NCI-H2171 treated with DMSO at 0.1 percent for 48 hours (cell line): ENCODE measurements at regions not wholly inside any gene's neighbourhood (a gene's known extent, or its start where the extent isn't known, plus 50 kb on each side); places are given as distances from the start of the nearest gene placed in this dataset.
"Not testable (repeated sequence)": the region's sequence is repeated elsewhere in the genome, so short reads cannot be mapped to it uniquely, and the experiment has no call there.

Experiments used
- DNase-seq: peaks from one replicate; lab custom pipeline; 2025; lab: John Stamatoyannopoulos, UW

GRCh38 chr15:22665711-22666110 lies 120.7 kb upstream of the NIPA1 start:
- DNase-seq: not testable (repeated sequence)

DNA sequence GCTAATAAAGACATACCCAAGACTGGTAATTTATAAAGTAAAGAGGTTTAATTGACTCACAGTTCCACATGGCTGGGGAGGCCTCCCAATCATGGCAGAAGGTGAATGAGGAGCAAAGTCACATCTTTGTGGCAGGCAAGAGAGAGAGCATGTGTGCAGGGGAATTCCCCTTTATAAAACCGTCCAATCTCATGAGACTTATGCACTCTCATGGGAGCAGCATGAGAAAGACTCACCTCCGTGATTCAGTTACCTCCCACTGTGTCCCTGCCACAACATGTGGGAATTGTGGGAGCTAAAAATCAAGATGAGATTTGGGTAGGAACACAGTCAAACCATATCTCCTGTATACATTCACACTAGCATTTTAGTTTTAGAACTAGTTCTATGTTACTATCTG lies 101.7 kb upstream of the NIPA1 start:
- DNase-seq: not testable (repeated sequence)

- DNase-seq: not testable (repeated sequence)
Observed at GRCh38 chr15:22699881-22700280, 86.6 kb upstream of the NIPA1 start.

- not testable (repeated sequence) for DNase-seq
Observed at GRCh38 chr15:22710831-22711341, 75.6 kb upstream of the NIPA1 start.

DNA sequence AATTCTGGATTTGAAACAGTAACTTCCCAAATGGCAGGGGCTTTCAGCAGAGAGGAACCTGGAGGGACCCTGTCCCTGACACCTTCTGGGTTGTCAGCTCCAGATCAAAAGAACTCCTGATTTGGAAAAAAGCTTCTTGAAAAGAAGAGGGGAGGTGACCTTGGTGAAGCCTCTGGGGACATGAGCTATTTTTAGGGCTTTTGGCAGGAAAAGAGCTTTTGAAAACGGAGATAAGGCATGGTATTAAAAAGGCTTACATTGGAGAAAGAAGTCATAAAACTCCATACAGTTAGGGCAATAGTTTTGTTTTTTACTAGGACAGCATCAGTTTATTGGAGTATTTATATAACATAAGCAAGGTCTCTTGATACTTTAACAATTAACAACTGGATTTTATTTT lies 72.5 kb upstream of the NIPA1 start:
- not testable (repeated sequence) for DNase-seq

GRCh38 chr15:22714358-22715132 lies 71.9 kb upstream of the NIPA1 start:
- DNase-seq: not testable (repeated sequence)

DNA sequence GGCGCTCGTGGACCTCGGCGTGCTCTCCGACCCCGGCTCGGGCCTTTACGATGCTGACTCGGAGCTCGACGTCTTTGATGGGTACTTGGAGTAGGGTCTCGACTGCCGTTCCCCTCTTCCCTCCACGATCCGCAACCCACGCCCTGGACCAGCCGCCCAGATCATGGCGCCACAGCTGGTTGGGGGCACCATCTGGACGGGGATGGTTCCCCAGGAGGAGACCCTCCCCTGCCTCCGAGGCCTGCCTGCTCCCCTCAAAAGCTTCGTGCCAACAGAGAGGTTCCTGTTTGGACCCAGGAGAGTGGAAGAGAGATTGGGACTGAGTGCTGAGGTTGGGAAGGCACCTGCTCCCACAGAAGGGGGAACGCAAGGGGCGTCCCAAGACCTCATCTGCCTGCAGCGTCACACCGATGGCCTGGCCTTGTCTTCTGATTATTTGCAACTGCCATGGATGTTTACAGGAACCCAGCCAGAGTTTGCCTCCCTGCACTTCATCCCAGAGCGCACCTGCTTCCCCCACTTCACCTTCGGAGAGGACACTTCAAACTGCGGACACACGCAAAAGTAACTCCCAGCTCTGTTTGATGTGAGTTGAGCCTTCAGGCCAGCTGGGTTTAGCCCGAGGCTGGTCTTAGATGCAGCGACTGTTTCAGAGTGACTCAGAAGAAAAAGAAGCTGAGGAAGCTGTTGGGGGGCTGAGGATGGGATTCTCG lies 71.2 kb upstream of the NIPA1 start:
- not testable (repeated sequence) for DNase-seq

- DNase-seq: not testable (repeated sequence)
Observed at GRCh38 chr15:22719980-22720379, 66.5 kb upstream of the NIPA1 start.

DNA sequence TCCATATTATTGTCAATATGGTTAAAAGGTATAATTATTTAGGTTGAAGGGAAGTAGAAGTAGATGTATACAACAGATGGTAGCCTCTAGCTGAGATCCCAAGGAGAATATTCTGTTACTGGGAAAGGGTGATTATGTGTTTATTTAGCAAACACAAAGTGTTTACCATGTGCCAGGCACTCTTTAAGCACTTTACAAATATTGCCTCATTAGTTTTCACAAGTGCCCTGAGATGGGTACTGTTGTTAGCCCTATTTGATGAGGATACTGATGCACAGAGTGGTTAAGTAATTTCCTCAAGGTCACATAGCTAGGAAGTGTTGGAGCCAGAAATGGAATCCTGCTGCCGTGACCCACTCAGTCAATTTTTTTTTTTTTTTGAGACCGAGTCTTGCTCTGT lies 60.3 kb upstream of the NIPA1 start:
- DNase-seq: peak; percentile 32

DNA sequence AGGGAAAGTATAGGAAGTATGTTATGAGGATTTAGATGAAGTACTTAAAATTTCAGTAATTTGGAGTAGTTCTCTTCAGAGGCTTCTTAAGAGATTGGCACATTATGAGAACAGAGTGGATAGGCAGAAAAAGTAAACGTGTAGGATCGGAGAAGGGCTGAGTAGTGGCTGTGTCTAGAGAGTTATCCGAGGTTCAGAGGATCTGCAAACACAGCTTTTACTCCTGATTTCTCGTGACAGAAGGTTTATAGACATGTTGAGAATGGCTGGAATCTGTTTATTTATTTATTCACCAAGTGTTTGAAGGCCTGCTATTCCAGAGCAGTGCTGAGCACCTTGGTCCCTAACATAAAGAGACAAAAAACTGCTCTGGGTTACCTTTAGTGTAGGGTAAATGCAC lies 51.4 kb upstream of the NIPA1 start:
- not testable (repeated sequence) for DNase-seq

DNA sequence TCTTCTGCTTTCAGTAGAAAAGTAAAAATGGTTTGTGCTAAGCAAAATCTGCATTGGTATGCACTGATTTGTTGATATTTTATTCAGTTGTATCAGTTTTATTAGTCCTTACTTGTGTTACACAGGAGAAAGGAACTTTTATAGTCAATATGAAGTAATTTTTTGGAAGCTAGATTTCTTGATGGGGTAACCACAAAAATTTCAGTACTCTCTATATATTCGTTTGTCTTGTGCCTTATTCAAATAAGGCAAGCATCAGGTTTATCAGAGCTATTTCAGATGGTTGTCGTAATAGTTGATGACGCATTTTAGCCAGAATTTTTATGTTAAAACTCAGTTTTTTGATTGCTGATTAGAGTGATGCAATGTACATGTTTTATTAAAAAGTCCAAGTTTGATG lies 50.7 kb upstream of the NIPA1 start:
- DNase-seq: no peak

GRCh38 chr15:22736200-22736599 lies 50.2 kb upstream of the NIPA1 start:
- not testable (repeated sequence) for DNase-seq
